ENCODE measurements at regions not wholly inside any gene's neighbourhood (a gene's known extent, or its start where the extent isn't known, plus 50 kb on each side); places are given as distances from the start of the nearest gene placed in this dataset.
A peak's percentile ranks its signal among the peaks of the same experiment; 100 is the strongest.

DNA sequence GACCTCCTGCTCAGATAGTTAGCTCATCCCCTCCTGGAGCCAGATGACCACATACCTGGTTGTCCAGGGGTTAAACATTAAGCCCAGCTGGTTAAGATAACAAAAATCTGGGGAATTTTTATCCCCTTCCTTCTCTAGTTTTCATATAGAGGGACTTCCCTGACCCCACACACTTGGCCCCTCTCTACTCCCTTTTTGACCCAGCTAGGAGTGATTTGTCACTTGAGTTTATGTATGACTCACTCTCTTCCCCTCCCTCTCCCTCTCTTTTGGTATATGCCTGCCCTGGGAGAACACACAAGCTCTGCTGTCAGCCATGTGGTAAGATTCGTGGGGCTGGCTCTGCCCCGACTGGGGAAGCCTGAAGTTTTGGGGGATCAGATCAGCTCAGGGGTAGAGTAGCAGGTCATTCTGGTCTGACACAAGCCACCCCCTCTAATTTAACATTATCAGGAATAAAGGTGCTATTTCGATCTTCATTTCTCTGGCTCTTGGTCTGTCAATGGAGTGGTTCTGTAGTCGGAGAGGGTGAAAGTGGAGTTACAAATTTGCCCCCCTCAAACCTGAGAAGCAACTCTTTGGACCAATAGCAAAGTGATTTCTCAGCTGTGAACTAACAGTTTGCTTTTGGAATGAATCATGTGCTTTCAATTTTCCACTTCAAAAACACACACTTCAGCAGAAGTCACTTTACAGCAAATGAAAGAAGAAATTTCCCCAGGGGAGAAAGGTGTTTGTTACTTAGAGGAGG, 415.3 kb upstream of the CADM1 start:
- peak; percentile 67 for DNase-seq

DNA sequence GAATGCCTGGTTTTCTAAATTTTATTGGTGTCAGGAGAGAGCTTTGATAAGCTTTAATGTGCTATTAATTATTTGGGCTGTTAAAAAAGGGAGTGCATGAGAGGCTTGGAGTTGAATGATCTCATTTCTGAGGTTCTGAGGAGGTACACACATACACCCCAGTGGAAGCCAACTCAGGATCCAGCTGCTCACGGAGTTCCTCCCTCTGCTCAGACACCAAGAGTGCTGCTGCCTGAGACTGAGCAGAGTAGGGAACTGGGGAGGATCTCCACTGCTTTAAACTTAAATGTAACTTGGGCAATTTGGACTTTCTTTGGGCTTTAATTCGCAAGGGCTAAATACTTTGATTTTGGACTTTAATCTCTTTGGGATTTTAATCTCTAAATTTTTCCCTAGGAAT, 414.4 kb upstream of the CADM1 start:
- no peak for DNase-seq

DNA sequence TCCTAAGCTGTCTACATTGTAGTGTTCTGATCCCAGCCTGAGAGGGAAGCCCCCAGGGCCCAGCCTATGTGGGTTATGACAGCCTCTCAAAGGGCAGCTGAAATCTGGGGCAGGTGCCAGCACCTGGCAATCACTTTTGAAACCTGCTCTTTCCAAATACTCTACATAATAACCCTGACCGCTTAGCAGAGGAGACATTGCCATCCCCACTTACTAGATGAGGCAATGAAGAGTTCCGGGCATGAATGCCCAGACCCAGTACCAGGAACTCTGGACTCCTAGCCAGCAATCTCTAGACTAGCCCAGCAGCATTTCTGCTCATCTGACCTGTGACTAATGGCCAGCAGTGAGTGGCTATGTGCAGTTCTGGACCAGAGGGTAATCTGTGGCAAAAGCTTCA, 412.4 kb upstream of the CADM1 start:
- no peak for DNase-seq

DNA sequence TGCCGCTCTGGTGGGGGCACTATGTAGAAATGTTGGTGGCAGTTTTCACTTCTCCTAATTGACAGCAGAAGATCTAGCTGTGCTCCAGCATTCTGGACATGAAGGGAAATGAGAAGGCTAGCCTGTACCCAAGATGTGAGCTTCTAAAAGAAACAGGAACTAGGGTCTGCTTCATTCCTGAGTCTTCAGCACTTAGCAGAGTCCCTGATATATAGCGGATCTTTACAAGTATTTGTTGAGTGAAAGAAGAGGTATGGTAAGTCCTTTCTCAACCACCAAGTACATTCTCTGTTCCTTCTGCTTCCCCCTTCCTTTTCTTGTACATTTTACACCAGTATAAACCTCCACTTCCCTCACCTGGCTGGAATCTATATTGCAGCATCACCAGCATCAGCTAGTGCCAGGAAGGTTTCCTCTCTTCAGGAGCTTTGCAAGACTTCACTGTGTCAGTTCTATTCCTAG, 408.3 kb upstream of the CADM1 start:
- peak; percentile 13 for DNase-seq

DNA sequence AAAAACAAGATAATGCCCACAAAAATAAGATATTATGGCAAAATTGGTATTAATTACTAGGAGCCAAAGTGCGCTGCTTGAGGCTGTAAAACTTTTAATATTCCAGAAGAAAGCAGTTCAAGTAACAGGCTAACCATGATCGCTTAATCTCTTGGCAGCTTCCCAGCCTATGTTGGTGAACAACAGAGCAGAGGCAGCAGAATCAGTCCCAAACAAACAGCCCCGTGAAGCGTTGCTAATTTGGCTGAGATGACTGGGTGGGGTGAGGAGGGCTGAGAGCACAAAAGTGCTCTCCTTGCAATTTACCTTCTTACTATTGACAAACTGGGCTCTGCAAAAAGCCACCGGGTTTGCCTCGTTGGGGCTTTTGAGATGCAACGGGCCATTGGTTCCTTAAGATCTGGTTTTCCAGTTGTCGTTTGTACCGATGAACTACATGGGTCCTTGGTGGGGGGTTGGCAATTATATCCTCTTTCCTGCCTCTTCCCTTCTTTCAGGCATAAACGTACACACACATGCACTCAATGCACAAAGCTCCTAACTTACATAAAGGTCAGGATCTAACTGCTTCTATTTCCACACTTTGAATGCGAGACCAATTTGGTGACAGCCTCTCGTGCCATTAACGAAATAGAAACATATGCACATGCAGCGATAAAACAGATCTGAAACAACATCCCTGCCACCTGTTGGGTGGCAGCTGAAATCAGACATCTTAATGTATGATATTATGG, 407.6 kb upstream of the CADM1 start:
- no peak for DNase-seq

DNA sequence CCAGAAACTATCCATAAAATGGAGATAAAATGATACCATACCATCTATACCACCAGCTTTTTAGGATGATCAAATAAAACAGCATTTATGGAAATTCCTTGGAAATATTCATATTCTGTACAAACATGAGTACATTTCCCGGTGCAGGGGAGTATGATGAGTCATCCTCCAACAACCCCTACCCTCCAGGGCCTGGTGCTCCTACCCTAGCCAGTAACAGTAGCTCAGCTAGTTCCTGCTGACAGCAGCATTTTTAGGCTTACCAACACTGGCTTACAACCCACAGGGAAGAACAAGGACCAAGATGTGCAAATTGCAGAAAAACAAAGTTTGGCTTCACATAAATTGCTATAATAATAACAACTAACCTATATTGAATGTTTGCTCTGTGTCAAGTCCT, 406.2 kb upstream of the CADM1 start:
- DNase-seq = peak; percentile 49

DNA sequence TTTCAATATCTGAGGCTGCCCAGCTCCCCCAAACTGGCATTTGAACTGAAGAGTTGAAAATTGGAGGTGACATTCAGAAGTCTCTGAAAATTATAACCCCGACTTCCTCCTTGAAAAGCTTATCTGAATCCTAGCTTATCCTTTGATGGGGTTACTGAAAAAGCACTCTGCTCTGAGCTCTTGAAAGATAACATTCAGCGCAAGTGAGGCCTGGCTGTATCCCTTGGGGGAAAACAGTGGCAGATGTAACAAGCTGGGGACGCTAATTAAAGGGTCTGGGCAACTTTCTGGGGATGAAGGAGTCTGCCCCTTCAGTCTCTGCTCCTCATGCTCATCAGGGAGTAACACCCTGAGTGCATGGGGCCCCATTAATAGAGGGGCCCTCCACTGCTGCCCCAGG, 402.0 kb upstream of the CADM1 start:
- DNase-seq = no peak

DNA sequence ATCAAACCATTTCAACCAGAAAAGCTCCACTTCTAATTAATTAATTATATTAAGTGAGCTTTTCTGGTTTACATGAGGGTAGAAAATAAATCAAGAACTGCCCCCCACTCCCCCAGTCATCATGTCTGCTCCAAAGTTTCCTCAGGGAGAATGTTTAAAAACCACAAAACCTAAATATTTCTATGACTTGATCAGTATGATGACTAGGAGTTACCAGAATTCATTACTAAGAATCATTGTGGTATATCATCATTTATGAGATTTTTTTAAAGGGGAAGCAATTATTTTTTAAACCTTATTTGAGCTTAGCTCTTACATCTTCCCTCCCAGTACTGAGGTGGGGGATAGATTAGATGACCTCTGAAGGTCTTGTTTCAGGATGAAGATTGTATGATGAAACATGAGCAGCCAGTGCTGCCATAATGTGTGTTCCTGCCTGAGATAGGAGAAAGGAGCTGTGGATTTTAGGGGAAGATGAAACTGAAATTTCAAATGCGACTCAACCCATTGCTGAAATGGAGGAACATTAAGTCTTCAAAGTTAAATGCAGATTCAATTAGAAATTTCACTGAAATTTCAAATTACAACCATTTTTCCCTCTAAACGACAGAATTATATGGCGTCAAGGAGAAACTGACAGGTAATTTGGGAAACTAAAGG, 401.3 kb upstream of the CADM1 start:
- DNase-seq = peak; percentile 70

DNA sequence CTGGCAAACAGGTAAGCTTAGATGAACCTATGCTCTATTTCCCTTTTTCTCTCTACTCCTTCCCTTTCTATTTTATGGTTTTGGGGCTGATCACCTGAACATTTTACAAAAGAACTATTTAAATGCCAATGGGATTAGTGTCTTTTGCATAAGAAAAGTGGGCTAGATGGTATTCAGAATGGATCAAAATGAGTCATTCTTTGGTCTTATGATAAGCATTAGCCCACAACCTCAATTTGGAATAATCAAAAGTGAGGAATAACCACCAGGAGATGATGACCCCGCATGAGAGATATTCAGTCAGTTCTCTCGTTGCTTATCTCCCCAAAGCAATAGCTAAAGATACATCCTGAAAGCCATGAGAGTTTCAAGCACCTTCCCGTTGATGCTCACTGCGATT, 399.0 kb upstream of the CADM1 start:
- DNase-seq = no peak

DNA sequence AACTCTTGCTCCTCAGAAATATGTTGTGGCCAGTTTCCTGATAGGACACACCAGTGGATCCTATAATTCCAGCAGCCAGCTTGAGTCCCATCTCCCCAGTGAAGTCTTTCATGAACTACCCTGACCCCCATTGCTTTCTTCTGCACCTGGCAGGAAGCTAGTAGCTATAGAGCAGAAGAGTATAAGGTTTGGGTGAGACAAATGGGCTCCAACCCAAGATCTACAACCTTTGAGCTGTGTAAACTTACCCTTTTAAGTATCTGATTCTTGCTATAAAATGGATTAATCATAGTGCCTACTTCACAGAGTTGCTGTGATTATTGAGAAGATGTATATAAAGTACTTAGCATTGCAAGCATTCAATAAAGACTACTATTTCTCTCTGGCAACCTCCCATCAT, 396.9 kb upstream of the CADM1 start:
- DNase-seq = no peak

DNA sequence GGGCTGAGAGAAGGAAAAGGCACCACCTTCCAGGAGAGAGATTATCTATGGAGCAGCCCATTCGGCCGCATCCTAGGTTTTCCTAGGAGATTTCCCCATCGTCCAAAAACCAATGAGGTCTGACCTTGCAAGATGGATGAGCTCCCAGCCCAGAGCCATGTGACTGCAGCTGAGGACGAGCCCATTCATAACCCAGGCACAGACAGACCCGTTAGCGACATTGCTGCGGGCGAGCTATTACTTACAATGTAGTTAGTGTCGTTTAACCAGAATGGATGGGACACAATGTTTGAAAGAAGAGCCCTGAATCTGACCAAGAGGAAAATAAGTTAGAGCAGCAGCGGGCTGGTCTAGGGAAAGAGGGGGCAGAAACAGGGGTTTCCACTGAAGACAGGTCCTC, 395.9 kb upstream of the CADM1 start:
- DNase-seq = no peak

DNA sequence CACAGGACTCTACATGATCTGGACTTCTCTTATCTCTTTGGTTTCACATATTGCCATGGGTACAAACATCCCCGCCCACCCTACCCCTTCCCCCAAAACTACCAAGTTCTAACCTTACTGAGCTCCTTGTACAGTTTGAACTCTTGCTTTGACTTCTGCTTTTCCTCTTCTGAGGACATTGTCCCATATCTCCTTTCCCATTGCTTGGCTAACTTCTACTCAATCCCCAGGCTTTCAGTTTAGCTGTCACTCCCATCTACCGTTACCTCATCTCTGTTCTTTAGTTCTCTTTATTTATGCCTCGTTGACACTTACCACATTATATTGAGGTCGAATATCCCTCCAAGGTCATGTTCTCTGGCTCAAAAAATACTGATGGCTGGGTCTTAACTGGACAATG, 393.5 kb upstream of the CADM1 start:
- DNase-seq = no peak

DNA sequence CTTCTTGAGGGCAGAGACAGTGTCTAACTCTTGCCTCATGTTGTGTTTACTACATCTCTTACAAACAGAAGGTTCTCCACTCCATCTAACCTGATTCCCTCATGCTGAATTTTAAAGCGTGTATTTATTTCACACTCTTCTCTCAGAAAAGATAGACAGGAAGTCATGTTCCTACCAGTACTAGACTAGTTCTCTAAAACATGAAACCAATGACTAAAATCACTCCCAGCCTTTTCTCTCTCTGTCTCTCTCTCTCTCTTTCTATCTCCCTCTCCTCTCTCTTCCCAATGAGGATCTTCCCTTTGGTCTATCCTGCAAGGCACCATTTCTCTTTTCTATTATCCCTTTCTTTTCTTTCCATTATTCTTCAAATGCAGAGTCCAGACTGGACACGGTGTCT, 391.9 kb upstream of the CADM1 start:
- DNase-seq = no peak

DNA sequence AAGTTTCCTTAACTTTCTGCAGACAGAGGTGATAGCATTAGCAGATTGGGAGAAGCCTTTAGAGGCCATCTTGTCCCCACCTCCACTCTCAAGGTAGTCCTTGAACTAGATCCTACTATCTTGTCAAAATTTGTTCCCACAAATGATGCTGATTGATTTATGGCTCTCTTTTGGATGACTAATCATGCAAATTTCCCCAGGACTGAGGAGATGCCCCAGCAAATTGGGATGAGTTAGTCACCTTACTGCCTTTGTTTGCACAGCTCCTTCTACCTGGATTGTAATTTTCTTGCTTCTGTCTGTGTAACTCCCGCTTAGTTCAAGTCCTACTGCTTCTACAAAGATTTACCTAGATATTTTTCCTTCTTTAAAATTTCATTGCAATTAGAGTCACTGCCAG, 391.4 kb upstream of the CADM1 start:
- DNase-seq = no peak

DNA sequence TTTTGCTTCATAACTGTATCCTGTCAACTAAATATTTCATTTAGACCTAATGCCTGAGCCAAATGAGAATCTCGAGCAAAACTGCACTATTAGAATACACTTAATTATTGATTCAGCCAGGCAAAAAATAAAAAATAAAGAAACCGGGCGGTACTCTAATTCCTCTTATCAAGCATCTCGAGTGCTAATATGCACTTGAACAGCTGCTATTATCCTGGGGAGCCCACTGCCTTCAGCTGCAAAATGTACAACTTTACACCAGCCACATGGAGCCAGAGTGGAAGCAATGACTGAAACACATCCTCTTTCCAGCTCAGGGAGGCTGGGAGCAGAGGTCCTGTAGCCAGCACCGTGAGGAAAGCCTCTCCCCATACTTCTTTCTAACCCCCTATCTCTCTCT, 390.0 kb upstream of the CADM1 start:
- DNase-seq = no peak

DNA sequence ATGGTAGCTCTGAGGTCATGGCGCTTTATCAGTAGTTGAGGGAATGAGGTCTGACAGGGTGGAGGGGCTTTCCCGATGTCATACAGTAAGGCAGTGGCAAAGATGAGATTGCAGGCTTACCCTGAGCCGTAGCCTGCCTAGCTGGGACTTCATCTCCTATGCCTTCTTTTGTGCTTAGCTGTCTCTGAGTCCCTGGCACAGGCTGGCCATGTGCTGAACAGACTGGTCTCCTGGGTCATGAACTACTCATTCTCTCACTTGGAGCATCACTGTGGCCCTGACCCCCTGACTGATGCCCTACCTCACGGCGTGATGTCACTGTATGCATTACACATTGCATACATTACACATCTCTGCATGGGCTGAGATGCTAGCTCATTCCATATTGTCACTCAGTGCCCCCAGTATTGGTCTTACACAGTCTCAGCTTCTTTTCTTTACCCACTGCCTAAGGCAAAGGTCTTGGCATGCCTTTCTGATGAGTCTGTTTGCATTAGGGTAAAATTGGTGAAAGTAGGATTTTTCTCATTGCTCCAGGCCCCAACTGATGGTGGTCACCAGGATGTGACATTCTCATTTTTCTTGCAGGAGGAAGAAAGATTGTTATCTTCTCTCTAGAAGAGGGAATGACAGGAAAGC, 389.4 kb upstream of the CADM1 start:
- peak; percentile 81 for DNase-seq

DNA sequence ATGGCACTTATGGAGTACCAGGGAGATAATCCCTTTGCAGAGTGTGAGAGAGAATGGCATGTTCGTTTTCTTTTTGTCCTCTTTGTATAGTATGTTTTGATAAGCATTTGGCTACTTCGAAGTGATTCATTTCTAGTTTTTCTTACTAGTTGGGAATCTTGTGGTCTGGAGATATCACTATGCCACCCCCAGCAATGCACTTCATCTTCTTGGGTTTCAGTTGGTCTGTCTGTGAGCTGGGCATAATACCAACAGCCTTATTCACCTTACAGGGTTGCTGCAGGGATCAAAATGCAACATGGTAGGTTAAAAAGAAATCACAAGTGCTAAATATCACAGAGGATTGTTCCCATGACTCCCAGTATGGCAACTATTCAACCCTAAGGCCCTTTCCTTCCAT, 387.8 kb upstream of the CADM1 start:
- peak; percentile 30 for DNase-seq

DNA sequence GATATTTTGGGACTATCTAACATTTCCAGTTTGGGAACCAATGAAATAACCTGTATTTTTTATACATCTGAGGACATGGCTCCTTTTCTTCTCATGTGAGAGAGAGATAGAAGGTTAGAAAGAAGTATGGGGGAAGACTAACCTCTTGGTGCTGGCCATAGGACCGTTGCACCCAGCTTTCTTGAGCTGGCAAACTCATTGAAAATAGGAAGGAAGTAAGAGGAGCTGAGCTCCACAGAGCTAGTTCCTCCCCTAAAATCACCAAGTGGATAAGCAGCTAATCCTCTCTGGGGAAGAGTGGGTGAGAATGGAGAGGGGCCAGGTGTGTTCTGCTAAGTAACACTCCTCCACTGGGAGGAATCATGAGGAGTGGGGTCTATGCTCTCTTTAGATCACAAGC, 387.4 kb upstream of the CADM1 start:
- DNase-seq = no peak

DNA sequence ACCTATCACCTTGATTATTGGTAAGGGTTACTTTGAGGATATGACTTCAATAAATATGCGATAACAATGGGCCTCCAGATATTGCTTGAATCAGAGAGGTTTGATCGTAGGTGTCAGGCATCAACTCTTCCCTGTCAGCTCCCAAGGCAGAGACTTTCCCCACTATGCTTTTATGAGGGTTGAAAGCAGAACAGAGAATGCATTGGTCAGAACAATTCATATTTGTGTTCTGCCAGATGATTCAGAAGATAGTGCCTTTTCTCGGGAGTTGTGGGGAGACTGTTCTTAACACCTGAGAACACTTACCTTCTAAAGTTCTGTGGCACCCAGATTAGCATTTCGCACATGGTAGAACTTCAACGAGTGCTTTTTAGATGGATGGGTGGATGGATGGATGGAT, 386.3 kb upstream of the CADM1 start:
- no peak for DNase-seq

DNA sequence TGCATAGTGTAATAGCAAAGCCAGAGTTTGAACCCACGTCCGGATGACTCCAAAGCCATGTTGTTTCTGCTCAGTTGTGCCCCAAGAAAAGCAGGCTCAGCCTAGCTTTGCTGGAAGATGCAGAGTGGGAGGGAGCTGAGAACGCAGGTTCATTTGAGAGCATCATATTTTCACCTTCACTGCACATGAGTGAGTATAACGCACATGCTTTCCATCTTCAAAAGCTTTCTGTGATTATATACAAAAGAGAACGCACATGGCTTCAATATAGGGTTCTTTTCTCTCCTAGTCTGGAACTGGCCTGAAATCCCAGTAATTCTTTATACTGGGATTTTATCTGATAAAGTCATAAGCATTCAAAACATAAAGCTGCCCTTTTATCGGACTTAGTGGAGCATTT, 385.5 kb upstream of the CADM1 start:
- no peak for DNase-seq

DNA sequence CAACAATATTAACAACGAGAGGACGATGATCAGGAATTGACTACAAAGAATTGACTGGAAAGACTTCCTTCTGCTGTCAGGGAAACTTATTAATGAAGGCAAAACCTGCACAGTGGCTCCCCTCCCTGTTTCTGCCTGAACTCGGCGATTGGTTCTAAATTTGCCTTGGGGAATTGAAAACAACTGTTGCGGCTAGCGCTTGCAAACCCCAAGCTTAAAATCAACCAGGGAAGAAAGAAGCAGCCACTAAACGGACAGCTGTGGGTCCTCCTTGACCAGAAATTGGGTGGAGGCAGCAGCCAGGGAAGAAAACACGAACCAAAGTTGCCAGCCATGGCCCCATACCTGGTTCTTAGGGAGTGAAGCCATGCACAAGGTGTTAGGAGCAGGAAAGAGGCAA, 383.5 kb upstream of the CADM1 start:
- no peak for DNase-seq

DNA sequence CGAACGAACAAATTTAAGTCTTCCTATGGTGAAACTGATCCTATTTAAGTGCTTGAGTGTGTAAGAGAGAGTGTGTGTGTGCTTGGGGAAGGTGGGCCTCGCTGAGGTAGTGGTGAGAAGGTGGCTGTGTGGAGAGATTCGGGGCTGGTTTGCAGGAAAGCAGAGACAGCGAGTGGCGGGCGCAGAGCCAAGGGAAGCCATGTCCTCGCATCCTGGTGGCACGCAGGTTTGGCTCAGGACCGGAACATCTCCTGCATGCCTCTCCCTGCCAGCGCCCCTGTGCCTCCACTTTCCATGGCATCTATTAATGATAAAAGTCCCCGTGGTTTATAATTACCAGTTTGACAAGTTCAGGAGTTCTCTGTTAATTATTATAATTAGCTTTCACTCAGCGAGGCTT, 383.1 kb upstream of the CADM1 start:
- DNase-seq = no peak

DNA sequence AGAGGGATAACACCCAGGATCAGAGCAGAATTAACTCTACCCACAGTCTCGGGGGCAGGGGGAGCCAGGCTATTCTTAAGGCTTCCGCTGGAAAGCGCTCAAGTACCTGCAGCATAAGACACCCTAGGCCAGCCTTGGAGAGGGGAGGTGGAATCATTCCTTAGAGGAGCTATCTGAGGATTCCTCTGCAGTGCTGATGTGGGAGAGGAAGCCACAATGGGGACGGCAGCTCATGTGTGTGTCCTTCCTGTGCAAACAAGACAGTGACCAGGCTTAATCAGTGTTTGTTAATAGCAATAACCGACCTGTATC, 382.2 kb upstream of the CADM1 start:
- DNase-seq = no peak

Data from fibroblast of skin of scalp (primary cell).